K562 (cell line): ENCODE measurements at regions not wholly inside any gene's neighbourhood (a gene's known extent, or its start where the extent isn't known, plus 50 kb on each side); places are given as distances from the start of the nearest gene placed in this dataset.

Experiments
- AFF4 ChIP-seq: sonication (generic); formaldehyde crosslinking; IDR thresholded peaks from 2 replicates; pipeline ENCODE4 v1.8.0; 2023; ENCODE audit warnings: mild to moderate bottlenecking, missing genetic modification reagents
- CTCF ChIP-seq, 3 experiments: IDR thresholded peaks in 2 of 3; conservative IDR thresholded peaks in 1 of 3; 2 replicates each; pipeline ENCODE4 v1.5.1; 2011 to 2012; ENCODE audit warnings: low read length in 3 of 3, mild to moderate bottlenecking in 3 of 3, control low read depth in 2 of 3, improper control_type of control experiment in 1 of 3, inconsistent platforms in 1 of 3, low read depth in 1 of 3, mixed read lengths in 1 of 3, moderate library complexity in 1 of 3; ENCODE audit not compliant: insufficient read depth in 2 of 3
- HLTF ChIP-seq: fragments of 450-650 bp; IDR thresholded peaks from 2 replicates; pipeline ENCODE4 v1.6.1; 2016
- IRF2 ChIP-seq: sonication (generic); formaldehyde crosslinking; IDR thresholded peaks from 2 replicates; pipeline ENCODE4 v1.8.1; 2022; ENCODE audit warnings: mild to moderate bottlenecking, missing genetic modification reagents
- KLF16 ChIP-seq: IDR thresholded peaks from 2 replicates; pipeline ENCODE4 v1.6.1; 2016; ENCODE audit warnings: antibody characterized with exemption
- PKNOX1 ChIP-seq: fragments of 450-650 bp; IDR thresholded peaks from 2 replicates; pipeline ENCODE4 v1.6.1; 2016
- POLR2AphosphoS5 ChIP-seq: IDR thresholded peaks from 2 replicates; pipeline ENCODE4 v1.6.1; 2011; ENCODE audit warnings: mild to moderate bottlenecking, low read depth, low read length, moderate library complexity; ENCODE audit not compliant: control insufficient read depth, insufficient read depth
- SMAD1 ChIP-seq: fragments of 150-350 bp; IDR thresholded peaks from 2 replicates; pipeline ENCODE4 v1.6.1; 2014; ENCODE audit warnings: low read length, low read depth; ENCODE audit not compliant: partially characterized antibody
- TCF7 ChIP-seq: sonication (generic); IDR thresholded peaks from 2 replicates; pipeline ENCODE4 v1.6.1; 2016; ENCODE audit warnings: antibody characterized with exemption, borderline replicate concordance
- ZBTB40 ChIP-seq, 2 experiments: fragments of 450-650 bp in 1 of 2; sonication (generic) in 1 of 2; formaldehyde crosslinking in 1 of 2; IDR thresholded peaks; 2 replicates each; pipeline versions ENCODE4 v1.7.1 to v1.9.0; 2016 to 2022; ENCODE audit warnings: inconsistent platforms in 1 of 2, mild to moderate bottlenecking in 1 of 2, missing genetic modification reagents in 1 of 2
- ZNF639 ChIP-seq, 2 experiments: fragments of 200-800 bp in 1 of 2; sonication (Bioruptor generic) in 1 of 2; sonication (generic) in 1 of 2; formaldehyde crosslinking in 1 of 2; IDR thresholded peaks in 1 of 2; conservative IDR thresholded peaks in 1 of 2; 2 replicates each; pipeline versions ENCODE4 v1.5.0 to v1.6.1; 2016 to 2020; ENCODE audit warnings: missing compliant biosample characterization in 1 of 2, missing genetic modification characterization in 1 of 2, missing genetic modification reagents in 1 of 2

GRCh38 chr9:107410420-107410819 lies 79.1 kb downstream of the KLF4 start:
- TF ChIP-seq PKNOX1 (no peak), IRF2 (CRISPR knock-in tag) (no peak), ZBTB40 (IDR thresholded peaks at IDR 0.05) (no peak), ZBTB40 (CRISPR knock-in tag; IDR thresholded peaks at IDR 0.05) (no peak), CTCF (IDR thresholded peaks at IDR 0.05 in 2 of 3, conservative IDR thresholded peaks at IDR 0.05 in 1 of 3; ENCODE audit: insufficient read depth in 2 of 3, low read depth in 1 of 3, low read length in 3 of 3) (no peak), KLF16 (no peak), AFF4 (CRISPR knock-in tag) (no peak), HLTF (no peak), ZNF639 (CRISPR knock-in tag; conservative IDR thresholded peaks at IDR 0.05 in 1 of 2, IDR thresholded peaks at IDR 0.05 in 1 of 2) (no peak), TCF7 (no peak), POLR2AphosphoS5 (no peak), SMAD1 (no peak)
